ENCODE measurements at regions not wholly inside any gene's neighbourhood (a gene's known extent, or its start where the extent isn't known, plus 50 kb on each side); places are given as distances from the start of the nearest gene placed in this dataset.

- no TSS peak for BruUV-seq (replicated peaks)
- H3K27me3 ChIP-seq (ENCODE audit: control insufficient read depth in 1 of 2, insufficient read depth in 2 of 2, low read length in 2 of 2): no peaks in the 10 kb centered on the region
- intact Hi-C loops (cut with micrococcal nuclease; ENCODE audit: unreplicated experiment) (no loop called here), in situ Hi-C loops (cut with HindIII; ENCODE audit: extremely low pct_ligation_motif_present, low pct_unique_long_range_greater_than_20kb) (no loop called here)
- no peak overlapping the region for H3K4me3 ChIP-seq (replicated peaks in 1 of 3; ENCODE audit: insufficient read depth in 1 of 3, low read depth in 2 of 3, low read length in 3 of 3)
- no peak overlapping the region for H3K4me2 ChIP-seq (ENCODE audit: low read depth, low read length)
- FAIRE-seq: no peak
- H3K4me1 ChIP-seq (ENCODE audit: insufficient read depth, low read length): no peaks in the 10 kb centered on the region
- 1% methylated on average over 2 of the region's 2 CpGs for WGBS (ENCODE audit: low lambda C conversion rate)
- H3K27ac ChIP-seq (ENCODE audit: extremely low read length, insufficient read depth, low read length): no peak overlapping the region
- no peak for TF ChIP-seq ZNF33A (CRISPR knock-in tag; IDR thresholded peaks at IDR 0.05; ENCODE audit: borderline replicate concordance)
- no peak for TF ChIP-seq ARNT (IDR thresholded peaks at IDR 0.05)
- no peak for TF ChIP-seq GABPA (IDR thresholded peaks at IDR 0.05; ENCODE audit: low read depth, low read length)
- no peak for TF ChIP-seq GABPA (CRISPR knock-in tag; IDR thresholded peaks at IDR 0.05; ENCODE audit: low read depth)
- TF ChIP-seq ARHGAP35 (CRISPR knock-in tag; IDR thresholded peaks at IDR 0.05; ENCODE audit: borderline replicate concordance): no peak
- TF ChIP-seq NFKBIZ (CRISPR knock-in tag; IDR thresholded peaks at IDR 0.05): no peak
- TF ChIP-seq SNAPC2 (CRISPR knock-in tag; IDR thresholded peaks at IDR 0.05): no peak
- no peak overlapping the region for H2AFZ ChIP-seq (ENCODE audit: low read length)
- POLR2A ChIA-PET: no interaction called here
- no peaks in the 10 kb centered on the region for H3K36me3 ChIP-seq (replicated peaks in 1 of 2; ENCODE audit: control insufficient read depth in 1 of 2, insufficient read depth in 2 of 2, low read length in 2 of 2)
- H3K9ac ChIP-seq (ENCODE audit: insufficient read depth, low read depth, low read length): no peak overlapping the region
- H4K20me1 ChIP-seq (ENCODE audit: insufficient read depth, low read length): no peaks in the 10 kb centered on the region
- DNase-seq (ENCODE audit: low spot score): no peak
- CTCF ChIA-PET (ENCODE audit: low intra/inter-chr PET ratio, low total read pairs): no interaction called here
- no peak for ATAC-seq
- no peaks in the 10 kb centered on the region for H3K79me2 ChIP-seq (ENCODE audit: insufficient read depth, low read length)
- no peaks in the 10 kb centered on the region for H3K9me3 ChIP-seq (ENCODE audit: low read length)
Observed at GRCh38 chr15:35992791-35993190, 446.8 kb upstream of the DPH6 start.

- no peak for DNase-seq (ENCODE audit: low spot score)
- intact Hi-C loops (cut with micrococcal nuclease; ENCODE audit: unreplicated experiment): no loop called here
- CTCF ChIA-PET (ENCODE audit: low intra/inter-chr PET ratio, low total read pairs): no interaction called here
- H3K4me3 ChIP-seq (replicated peaks in 1 of 3; ENCODE audit: insufficient read depth in 1 of 3, low read depth in 2 of 3, low read length in 3 of 3): no peak overlapping the region
- no peaks in the 10 kb centered on the region for H4K20me1 ChIP-seq (ENCODE audit: insufficient read depth, low read length)
- no peaks in the 10 kb centered on the region for H3K9me3 ChIP-seq (ENCODE audit: low read length)
- in situ Hi-C loops (cut with HindIII; ENCODE audit: extremely low pct_ligation_motif_present, low pct_unique_long_range_greater_than_20kb): no loop called here
- POLR2A ChIA-PET: no interaction called here
- no peak overlapping the region for H3K27ac ChIP-seq (ENCODE audit: extremely low read length, insufficient read depth, low read length)
- H3K79me2 ChIP-seq (ENCODE audit: insufficient read depth, low read length): no peaks in the 10 kb centered on the region
- H3K9ac ChIP-seq (ENCODE audit: insufficient read depth, low read depth, low read length): no peak overlapping the region
- ATAC-seq: no peak
- no peaks in the 10 kb centered on the region for H3K36me3 ChIP-seq (replicated peaks in 1 of 2; ENCODE audit: control insufficient read depth in 1 of 2, insufficient read depth in 2 of 2, low read length in 2 of 2)
- H3K27me3 ChIP-seq (ENCODE audit: control insufficient read depth in 1 of 2, insufficient read depth in 2 of 2, low read length in 2 of 2): no peaks in the 10 kb centered on the region
- no peak overlapping the region for H3K4me2 ChIP-seq (ENCODE audit: low read depth, low read length)
- no TSS peak for BruUV-seq (replicated peaks)
- FAIRE-seq: no peak
- no peak overlapping the region for H2AFZ ChIP-seq (ENCODE audit: low read length)
- H3K4me1 ChIP-seq (ENCODE audit: insufficient read depth, low read length): no peaks in the 10 kb centered on the region
- TF ChIP-seq ZNF749 (CRISPR knock-in tag; IDR thresholded peaks at IDR 0.05; ENCODE audit: borderline replicate concordance) (no peak), MED13 (CRISPR knock-in tag; IDR thresholded peaks at IDR 0.05) (no peak), ZNF3 (CRISPR knock-in tag; IDR thresholded peaks at IDR 0.05) (no peak), CSRNP1 (CRISPR knock-in tag; IDR thresholded peaks at IDR 0.05) (no peak), ZNF142 (CRISPR knock-in tag; IDR thresholded peaks at IDR 0.05) (no peak), ZNF230 (CRISPR knock-in tag; IDR thresholded peaks at IDR 0.05) (no peak), ZNF83 (CRISPR knock-in tag; IDR thresholded peaks at IDR 0.05; ENCODE audit: borderline replicate concordance) (no peak), KLF11 (CRISPR knock-in tag; IDR thresholded peaks at IDR 0.05) (no peak)
Observed at GRCh38 chr15:35993196-35993595, 447.2 kb upstream of the DPH6 start.

Measured in HepG2 (cell line).